OCI-LY7 (cell line): ENCODE measurements at regions not wholly inside any gene's neighbourhood (a gene's known extent, or its start where the extent isn't known, plus 50 kb on each side); places are given as distances from the start of the nearest gene placed in this dataset.
"Not testable (repeated sequence)": the region's sequence is repeated elsewhere in the genome, so short reads cannot be mapped to it uniquely, and the experiment has no call there.

Source experiments
- BruUV-seq: library from RNA; stranded (reverse); fragments of 400-500 nt; replicated peaks from 2 replicates; lab custom pipeline; 2021; lab: Mats Ljungman, UMichigan
- CTCF ChIA-PET: fragments of 300-600 bp; sonication (Branson Sonifier 250); formaldehyde crosslinking; loops from one replicate; lab custom pipeline; 2022; ENCODE audit warnings: antibody characterized with exemption; ENCODE audit not compliant: unreplicated experiment; lab: Charles Lee
- POLR2A ChIA-PET: fragments of 300-600 bp; sonication (Branson Sonifier 250); formaldehyde crosslinking; loops from one replicate; lab custom pipeline; 2022; ENCODE audit warnings: antibody characterized with exemption; lab: Charles Lee
- DNase-seq: peaks from one replicate; pipeline ENCODE4 v3.0.0-alpha.2; 2015; ENCODE audit warnings: low spot score
- H2AFZ ChIP-seq: fragments of 200-600 bp; sonication (generic), shearing (Covaris generic); 2 replicates; pipeline ENCODE4 v1.6.1; 2014; ENCODE audit warnings: mild to moderate bottlenecking, antibody characterized with exemption, low read length, moderate library complexity
- H3K27ac ChIP-seq: fragments of 200-600 bp; sonication (generic); 2 replicates; pipeline ENCODE4 v1.5.1; 2014; ENCODE audit warnings: mixed run types, low read depth, mild to moderate bottlenecking, moderate library complexity, low read length, inconsistent platforms; ENCODE audit not compliant: poor library complexity, severe bottlenecking
- H3K36me3 ChIP-seq: fragments of 200-600 bp; sonication (generic); 2 replicates; pipeline ENCODE4 v1.6.1; 2014; ENCODE audit warnings: mild to moderate bottlenecking, antibody characterized with exemption, low read length, moderate library complexity, mixed read lengths; ENCODE audit not compliant: insufficient read depth
- H3K4me1 ChIP-seq: fragments of 200-600 bp; sonication (generic); 2 replicates; pipeline ENCODE4 v1.5.1; 2014; ENCODE audit warnings: mild to moderate bottlenecking, low read length; ENCODE audit not compliant: insufficient read depth, poor library complexity, severe bottlenecking
- H3K4me2 ChIP-seq: fragments of 200-600 bp; sonication (generic); 2 replicates; pipeline ENCODE4 v1.6.1; 2014; ENCODE audit warnings: mild to moderate bottlenecking, low read length
- H3K4me3 ChIP-seq: fragments of 200-600 bp; sonication (generic); 2 replicates; pipeline ENCODE4 v1.5.1; 2014; ENCODE audit warnings: mild to moderate bottlenecking, low read depth, low read length; ENCODE audit not compliant: poor library complexity, severe bottlenecking
- H3K79me2 ChIP-seq: fragments of 200-600 bp; sonication (generic); 2 replicates; pipeline ENCODE4 v1.6.1; 2016; ENCODE audit warnings: low read depth, mild to moderate bottlenecking, low read length, moderate library complexity, mixed read lengths; ENCODE audit not compliant: insufficient read depth
- H3K9me2 ChIP-seq: fragments of 200-600 bp; sonication (generic); 2 replicates; pipeline ENCODE4 v1.6.1; 2016; ENCODE audit warnings: mild to moderate bottlenecking, low read length, mixed read lengths; ENCODE audit not compliant: insufficient read depth
- H3K9me3 ChIP-seq: fragments of 200-600 bp; sonication (generic); 2 replicates; pipeline ENCODE4 v1.6.1; 2014; ENCODE audit warnings: mild to moderate bottlenecking, mixed run types, low read length, mixed read lengths
- H4K20me1 ChIP-seq: fragments of 200-600 bp; sonication (generic); 2 replicates; pipeline ENCODE4 v1.6.1; 2014; ENCODE audit warnings: mild to moderate bottlenecking, antibody characterized with exemption, low read length, moderate library complexity, mixed read lengths; ENCODE audit not compliant: insufficient read depth
- intact Hi-C: fragments of 100-400 bp; cut with micrococcal nuclease; formaldehyde crosslinking; loops from one replicate; pipeline ENCODE4 v1.10.0; 2022; ENCODE audit not compliant: unreplicated experiment

- H3K4me2 ChIP-seq, H3K9me3 ChIP-seq, H4K20me1 ChIP-seq, BruUV-seq, H3K36me3 ChIP-seq, DNase-seq, H2AFZ ChIP-seq, POLR2A ChIA-PET, H3K27ac ChIP-seq, H3K9me2 ChIP-seq, intact Hi-C loops, CTCF ChIA-PET, H3K79me2 ChIP-seq, H3K4me3 ChIP-seq: not testable (repeated sequence)
- H3K4me1 ChIP-seq, result peaks cover 19% of the 10 kb centered on the region
Observed at GRCh38 chr2:87524619-87525188, 223.2 kb upstream of the PLGLB2 start.

DNA sequence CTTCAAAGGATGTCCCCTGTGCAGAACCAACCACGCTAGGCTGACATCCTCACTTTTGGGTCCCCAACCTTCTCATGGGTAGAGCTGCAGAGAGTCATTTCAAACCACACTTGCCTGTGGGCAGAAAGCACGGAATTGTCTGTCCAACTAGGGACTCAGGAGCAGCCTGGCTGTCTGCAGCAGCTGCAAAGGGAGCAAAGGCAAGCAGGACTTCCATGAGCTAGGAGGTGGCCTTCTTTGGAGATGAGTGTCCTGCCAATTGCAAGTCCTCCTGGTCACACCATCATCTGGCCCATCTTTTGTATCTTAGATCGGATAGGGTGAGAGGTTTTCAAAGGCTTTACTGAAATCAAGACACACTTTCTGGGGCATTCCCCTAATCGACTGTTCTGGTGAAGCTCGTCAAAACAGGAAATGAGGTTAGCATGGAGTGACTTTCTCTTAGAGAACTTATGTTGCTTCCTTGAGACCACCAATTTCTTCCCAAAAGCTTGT is 222.3 kb upstream of the PLGLB2 start:
- H3K4me2 ChIP-seq, CTCF ChIA-PET, intact Hi-C loops, H3K36me3 ChIP-seq, H3K9me3 ChIP-seq, DNase-seq, H2AFZ ChIP-seq, BruUV-seq, POLR2A ChIA-PET, H3K4me3 ChIP-seq, H3K9me2 ChIP-seq, H4K20me1 ChIP-seq, H3K27ac ChIP-seq, H3K79me2 ChIP-seq: not testable (repeated sequence)
- H3K4me1 ChIP-seq, result peaks cover 15% of the 10 kb centered on the region

- H3K4me3 ChIP-seq, H2AFZ ChIP-seq, H3K27ac ChIP-seq, POLR2A ChIA-PET, BruUV-seq, DNase-seq, H3K9me2 ChIP-seq, intact Hi-C loops, H4K20me1 ChIP-seq, H3K4me2 ChIP-seq, H3K79me2 ChIP-seq, H3K9me3 ChIP-seq, H3K36me3 ChIP-seq, CTCF ChIA-PET: not testable (repeated sequence)
- peaks cover 10% of the 10 kb centered on the region for H3K4me1 ChIP-seq
Observed at GRCh38 chr2:87526258-87526657, 221.6 kb upstream of the PLGLB2 start.

- H3K36me3 ChIP-seq, H2AFZ ChIP-seq, H3K4me1 ChIP-seq, POLR2A ChIA-PET, intact Hi-C loops, H3K9me2 ChIP-seq, DNase-seq, CTCF ChIA-PET, H3K4me3 ChIP-seq, H3K27ac ChIP-seq, H3K79me2 ChIP-seq, H3K4me2 ChIP-seq, BruUV-seq, H4K20me1 ChIP-seq, H3K9me3 ChIP-seq: not testable (repeated sequence)
Observed at GRCh38 chr2:87531968-87532715, 215.7 kb upstream of the PLGLB2 start.

DNA sequence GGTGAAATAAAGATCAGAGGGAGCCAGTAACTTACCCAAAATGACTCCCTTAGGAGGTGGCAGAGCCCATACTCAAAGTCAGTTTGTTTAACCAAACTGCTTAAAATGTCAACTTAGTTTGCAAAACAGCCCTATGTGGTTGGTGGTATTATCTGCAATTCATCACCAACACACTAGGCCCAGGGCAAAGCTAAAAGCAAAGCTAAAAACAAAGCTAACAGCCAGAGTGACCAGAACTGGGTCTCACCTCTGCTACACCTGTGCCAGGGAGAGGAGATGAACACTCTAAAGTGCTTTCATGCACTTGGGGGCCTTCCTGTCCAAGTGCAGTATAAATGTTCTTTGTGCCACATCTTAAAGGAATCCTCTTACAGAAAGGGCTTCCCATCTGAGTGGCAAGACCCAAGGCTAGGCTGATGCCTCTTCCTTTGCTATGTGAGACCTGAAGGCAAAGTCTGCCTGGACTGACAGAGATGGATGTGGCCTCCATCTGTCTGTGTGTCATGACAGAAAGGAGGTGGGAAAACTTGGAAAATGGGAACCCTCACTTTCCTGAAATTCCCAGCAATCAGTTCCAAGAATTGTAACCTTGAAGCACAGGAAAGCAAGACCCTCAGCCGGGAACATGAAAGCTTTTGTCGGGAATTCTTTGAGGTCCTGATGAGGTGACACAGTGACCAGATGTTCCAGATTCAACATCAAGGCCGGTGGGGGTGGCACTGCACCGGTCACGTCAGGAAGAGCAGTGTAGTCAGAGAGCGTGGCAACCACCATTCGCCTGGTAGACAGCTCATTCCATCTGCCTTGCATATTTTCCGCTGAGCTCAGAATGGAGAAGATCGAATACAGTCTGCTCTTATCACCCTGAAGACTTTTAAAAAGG is 214.3 kb upstream of the PLGLB2 start:
- intact Hi-C loops, H3K36me3 ChIP-seq, CTCF ChIA-PET, H3K4me3 ChIP-seq, H3K79me2 ChIP-seq, H4K20me1 ChIP-seq, DNase-seq, BruUV-seq, POLR2A ChIA-PET, H2AFZ ChIP-seq, H3K4me1 ChIP-seq, H3K27ac ChIP-seq, H3K4me2 ChIP-seq, H3K9me2 ChIP-seq, H3K9me3 ChIP-seq: not testable (repeated sequence)

- CTCF ChIA-PET, intact Hi-C loops: not testable (repeated sequence)
Observed at GRCh38 chr2:87534273-87534889, 213.5 kb upstream of the PLGLB2 start.

More at GRCh38 chr2:87534273-87534889, 213.5 kb upstream of the PLGLB2 start:
- H3K9me2 ChIP-seq, BruUV-seq, H3K9me3 ChIP-seq, H2AFZ ChIP-seq, H3K36me3 ChIP-seq, DNase-seq, H3K4me2 ChIP-seq, H4K20me1 ChIP-seq, H3K4me3 ChIP-seq, H3K79me2 ChIP-seq, H3K27ac ChIP-seq, H3K4me1 ChIP-seq, POLR2A ChIA-PET: not testable (repeated sequence)
